BE2C (cell line): ENCODE measurements at regions not wholly inside any gene's neighbourhood (a gene's known extent, or its start where the extent isn't known, plus 50 kb on each side); places are given as distances from the start of the nearest gene placed in this dataset.

Source experiments
- DNase-seq: peaks from one replicate; pipeline ENCODE4 v3.0.0-alpha.2; 2020
- H3K27me3 ChIP-seq: fragments of 250-450 bp; sonication (Bioruptor Pico); 2 replicates; pipeline ENCODE4 v1.5.1; 2020; ENCODE audit warnings: mild to moderate bottlenecking
- H3K36me3 ChIP-seq: fragments of 250-450 bp; sonication (Bioruptor Pico); 2 replicates; pipeline ENCODE4 v1.5.1; 2020; ENCODE audit warnings: mild to moderate bottlenecking
- H3K4me1 ChIP-seq: fragments of 250-450 bp; sonication (Bioruptor Pico); 2 replicates; pipeline ENCODE4 v1.5.1; 2020
- H3K4me3 ChIP-seq: 2 replicates; pipeline ENCODE4 v1.5.1; 2011; ENCODE audit warnings: low read depth, low read length
- H3K9me3 ChIP-seq: fragments of 250-450 bp; sonication (Bioruptor Pico); 2 replicates; pipeline ENCODE4 v1.5.1; 2020
- TF ChIP-seq, protein P1 (sequence below): IDR thresholded peaks from 2 replicates; pipeline ENCODE4 v1.5.1; 2012; ENCODE audit warnings: mild to moderate bottlenecking, low read depth, low read length

DNA sequence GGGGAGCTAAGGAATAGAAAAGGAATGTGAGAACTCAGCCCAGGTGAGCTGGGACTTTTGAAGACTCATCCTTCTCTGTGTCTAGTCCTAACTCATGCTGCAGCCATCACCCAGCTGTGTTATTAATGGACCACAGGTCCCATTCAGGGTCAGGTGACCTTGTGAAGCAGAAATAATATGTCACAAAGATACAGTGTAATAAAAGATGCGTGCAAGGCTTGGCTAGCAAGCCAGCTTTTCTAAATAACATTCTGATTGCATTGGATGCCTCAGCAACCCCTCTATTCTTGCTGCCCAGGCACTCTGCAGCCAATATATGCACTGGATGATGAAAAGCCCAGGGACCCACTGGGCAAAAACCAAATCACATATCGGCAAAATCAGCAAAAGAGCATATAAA is 393.1 kb upstream of the PIK3C3 start:
- Histone ChIP-seq H3K4me1 (no peaks in the 10 kb centered on the region), H3K36me3 (no peaks in the 10 kb centered on the region), H3K4me3 (no peak overlapping the region), H3K9me3 (no peaks in the 10 kb centered on the region), H3K27me3 (no peaks in the 10 kb centered on the region)
- TF ChIP-seq, protein P1, sequence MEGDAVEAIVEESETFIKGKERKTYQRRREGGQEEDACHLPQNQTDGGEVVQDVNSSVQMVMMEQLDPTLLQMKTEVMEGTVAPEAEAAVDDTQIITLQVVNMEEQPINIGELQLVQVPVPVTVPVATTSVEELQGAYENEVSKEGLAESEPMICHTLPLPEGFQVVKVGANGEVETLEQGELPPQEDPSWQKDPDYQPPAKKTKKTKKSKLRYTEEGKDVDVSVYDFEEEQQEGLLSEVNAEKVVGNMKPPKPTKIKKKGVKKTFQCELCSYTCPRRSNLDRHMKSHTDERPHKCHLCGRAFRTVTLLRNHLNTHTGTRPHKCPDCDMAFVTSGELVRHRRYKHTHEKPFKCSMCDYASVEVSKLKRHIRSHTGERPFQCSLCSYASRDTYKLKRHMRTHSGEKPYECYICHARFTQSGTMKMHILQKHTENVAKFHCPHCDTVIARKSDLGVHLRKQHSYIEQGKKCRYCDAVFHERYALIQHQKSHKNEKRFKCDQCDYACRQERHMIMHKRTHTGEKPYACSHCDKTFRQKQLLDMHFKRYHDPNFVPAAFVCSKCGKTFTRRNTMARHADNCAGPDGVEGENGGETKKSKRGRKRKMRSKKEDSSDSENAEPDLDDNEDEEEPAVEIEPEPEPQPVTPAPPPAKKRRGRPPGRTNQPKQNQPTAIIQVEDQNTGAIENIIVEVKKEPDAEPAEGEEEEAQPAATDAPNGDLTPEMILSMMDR: no peak
- no peak for DNase-seq

- DNase-seq: no peak
- TF ChIP-seq, protein P1: no peak
- no peaks in the 10 kb centered on the region for H3K4me1 ChIP-seq
- no peaks in the 10 kb centered on the region for H3K9me3 ChIP-seq
- no peaks in the 10 kb centered on the region for H3K27me3 ChIP-seq
- no peak overlapping the region for H3K4me3 ChIP-seq
- H3K36me3 ChIP-seq: no peaks in the 10 kb centered on the region
These were observed 396.3 kb upstream of the PIK3C3 start for GRCh38 chr18:41558715-41559114.

DNA sequence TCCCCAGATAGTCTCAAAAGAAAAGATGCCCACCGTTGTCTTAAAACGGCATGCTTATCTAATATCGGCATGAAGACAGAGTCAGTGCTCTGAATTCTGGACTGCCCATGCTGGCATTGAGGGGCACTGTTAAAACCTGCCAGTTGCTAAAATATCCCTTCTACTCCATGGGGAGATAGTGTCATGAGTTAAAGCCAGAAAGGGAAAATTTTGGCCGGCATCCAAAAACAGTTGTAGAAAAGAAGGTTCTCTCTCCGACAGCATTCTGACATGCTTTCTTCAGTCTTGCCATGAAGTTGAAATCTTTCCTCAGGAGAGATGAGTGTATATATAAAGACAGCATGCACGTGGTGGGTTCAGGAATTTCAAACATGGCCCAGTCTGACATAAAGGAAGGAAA is 401.3 kb upstream of the PIK3C3 start:
- no peak overlapping the region for H3K4me3 ChIP-seq
- TF ChIP-seq, protein P1: no peak
- no peak for DNase-seq
- H3K4me1 ChIP-seq: no peaks in the 10 kb centered on the region
- no peaks in the 10 kb centered on the region for H3K27me3 ChIP-seq
- H3K9me3 ChIP-seq: no peaks in the 10 kb centered on the region
- H3K36me3 ChIP-seq: no peaks in the 10 kb centered on the region

GRCh38 chr18:41548521-41549260 is 406.3 kb upstream of the PIK3C3 start:
- Histone ChIP-seq H3K9me3 (no peaks in the 10 kb centered on the region), H3K36me3 (no peaks in the 10 kb centered on the region), H3K4me1 (no peaks in the 10 kb centered on the region), H3K27me3 (no peaks in the 10 kb centered on the region), H3K4me3 (no peak overlapping the region)
- no peak for DNase-seq
- TF ChIP-seq, protein P1: no peak

GRCh38 chr18:41545091-41545888 is 409.7 kb upstream of the PIK3C3 start:
- no peak for DNase-seq
- no peaks in the 10 kb centered on the region for H3K27me3 ChIP-seq
- no peak overlapping the region for H3K4me3 ChIP-seq
- H3K9me3 ChIP-seq: no peaks in the 10 kb centered on the region
- no peaks in the 10 kb centered on the region for H3K4me1 ChIP-seq
- no peaks in the 10 kb centered on the region for H3K36me3 ChIP-seq
- TF ChIP-seq, protein P1: no peak

GRCh38 chr18:41543815-41544214 is 411.2 kb upstream of the PIK3C3 start:
- TF ChIP-seq, protein P1: no peak

More at GRCh38 chr18:41543815-41544214, 411.2 kb upstream of the PIK3C3 start:
- no peaks in the 10 kb centered on the region for H3K27me3 ChIP-seq
- H3K4me3 ChIP-seq: no peak overlapping the region
- H3K4me1 ChIP-seq: no peaks in the 10 kb centered on the region
- no peaks in the 10 kb centered on the region for H3K9me3 ChIP-seq
- no peaks in the 10 kb centered on the region for H3K36me3 ChIP-seq
- no peak for DNase-seq
